LNCaP clone FGC (cell line): ENCODE measurements at regions not wholly inside any gene's neighbourhood (a gene's known extent, or its start where the extent isn't known, plus 50 kb on each side); places are given as distances from the start of the nearest gene placed in this dataset.

Experiments used
- DNase-seq: peaks from one replicate; pipeline ENCODE4 v3.0.0-alpha.2; 2011; ENCODE audit warnings: low read depth
- H3K4me3 ChIP-seq: 2 replicates; pipeline ENCODE4 v1.5.1; 2011; ENCODE audit warnings: mild to moderate bottlenecking, low read depth, low read length, control low read depth
- CTCF ChIP-seq: IDR thresholded peaks from 2 replicates; pipeline ENCODE4 v1.5.1; 2012; ENCODE audit warnings: mild to moderate bottlenecking; ENCODE audit not compliant: control insufficient read depth, insufficient read depth; ENCODE audit errors: extremely low read depth

GRCh38 chr13:111909971-111910671, 156.8 kb upstream of the SOX1 start:
- no peak overlapping the region for H3K4me3 ChIP-seq
- TF ChIP-seq CTCF: no peak
- DNase-seq: no peak

GRCh38 chr13:111911121-111911720, 155.7 kb upstream of the SOX1 start:
- no peak for TF ChIP-seq CTCF
- H3K4me3 ChIP-seq: no peak overlapping the region
- no peak for DNase-seq

GRCh38 chr13:111911754-111912452, 155.0 kb upstream of the SOX1 start:
- no peak overlapping the region for H3K4me3 ChIP-seq
- TF ChIP-seq CTCF: no peak
- DNase-seq: no peak

GRCh38 chr13:111912453-111912866, 154.5 kb upstream of the SOX1 start:
- DNase-seq: no peak
- no peak for TF ChIP-seq CTCF
- H3K4me3 ChIP-seq: no peak overlapping the region

- DNase-seq: no peak
- no peak overlapping the region for H3K4me3 ChIP-seq
- no peak for TF ChIP-seq CTCF
Observed at GRCh38 chr13:111912991-111913760, 153.8 kb upstream of the SOX1 start.

DNA sequence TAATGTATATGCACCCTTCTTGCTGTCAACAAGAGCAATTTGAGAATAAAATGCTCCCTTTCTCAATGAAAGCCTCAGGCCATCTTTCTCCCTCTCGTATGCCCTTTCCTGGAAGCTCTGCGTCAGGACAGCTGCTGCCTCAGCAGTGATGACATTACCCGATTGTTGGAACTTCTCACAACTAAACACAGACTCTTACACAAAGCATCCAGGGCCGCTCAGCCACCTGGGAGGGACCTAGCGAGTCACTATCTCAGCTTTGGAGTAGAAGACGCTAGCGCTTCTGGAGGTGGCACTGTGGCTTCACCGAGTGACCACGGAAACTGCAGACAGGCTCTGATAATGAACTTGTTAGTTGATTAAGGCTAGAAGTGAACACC, 153.2 kb upstream of the SOX1 start:
- TF ChIP-seq CTCF: no peak
- DNase-seq: no peak
- H3K4me3 ChIP-seq: no peak overlapping the region
